ENCODE measurements at regions not wholly inside any gene's neighbourhood (a gene's known extent, or its start where the extent isn't known, plus 50 kb on each side); places are given as distances from the start of the nearest gene placed in this dataset.

DNA sequence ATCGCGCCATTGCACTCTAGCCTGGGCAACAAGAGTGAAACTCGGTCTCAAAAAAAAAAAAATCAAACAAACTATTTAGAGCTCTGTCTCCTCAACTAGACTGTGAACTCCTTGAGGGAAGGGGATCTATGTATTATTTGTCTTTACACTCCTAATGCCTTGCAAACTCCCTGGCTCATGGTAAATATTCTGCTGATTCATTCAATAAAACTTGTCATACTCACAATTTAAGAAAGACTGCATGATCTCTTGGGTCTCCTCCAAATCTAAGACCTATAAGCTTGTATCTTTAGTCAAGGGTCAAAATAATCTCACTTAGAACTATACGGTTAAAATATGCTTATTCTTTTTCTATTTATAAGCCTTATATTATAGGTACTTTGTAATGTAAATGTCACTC, 90.3 kb upstream of the NR5A2 start:
- no peaks in the 10 kb centered on the region for H3K4me1 Mint-ChIP-seq (ENCODE audit: low read depth, unreplicated experiment)
- POLR2A ChIA-PET = no interaction called here
- DNase-seq = no peak
- TF ChIP-seq, protein P1, sequence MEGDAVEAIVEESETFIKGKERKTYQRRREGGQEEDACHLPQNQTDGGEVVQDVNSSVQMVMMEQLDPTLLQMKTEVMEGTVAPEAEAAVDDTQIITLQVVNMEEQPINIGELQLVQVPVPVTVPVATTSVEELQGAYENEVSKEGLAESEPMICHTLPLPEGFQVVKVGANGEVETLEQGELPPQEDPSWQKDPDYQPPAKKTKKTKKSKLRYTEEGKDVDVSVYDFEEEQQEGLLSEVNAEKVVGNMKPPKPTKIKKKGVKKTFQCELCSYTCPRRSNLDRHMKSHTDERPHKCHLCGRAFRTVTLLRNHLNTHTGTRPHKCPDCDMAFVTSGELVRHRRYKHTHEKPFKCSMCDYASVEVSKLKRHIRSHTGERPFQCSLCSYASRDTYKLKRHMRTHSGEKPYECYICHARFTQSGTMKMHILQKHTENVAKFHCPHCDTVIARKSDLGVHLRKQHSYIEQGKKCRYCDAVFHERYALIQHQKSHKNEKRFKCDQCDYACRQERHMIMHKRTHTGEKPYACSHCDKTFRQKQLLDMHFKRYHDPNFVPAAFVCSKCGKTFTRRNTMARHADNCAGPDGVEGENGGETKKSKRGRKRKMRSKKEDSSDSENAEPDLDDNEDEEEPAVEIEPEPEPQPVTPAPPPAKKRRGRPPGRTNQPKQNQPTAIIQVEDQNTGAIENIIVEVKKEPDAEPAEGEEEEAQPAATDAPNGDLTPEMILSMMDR (IDR thresholded peaks at IDR 0.05; ENCODE audit: insufficient read depth in 1 of 2, low read depth in 1 of 2, low read length in 1 of 2, severe bottlenecking in 1 of 2, unreplicated experiment in 1 of 2) = no peak
- peaks cover 5% of the 10 kb centered on the region for H3K27me3 Mint-ChIP-seq (ENCODE audit: insufficient read depth, unreplicated experiment)
- intact Hi-C loops (cut with micrococcal nuclease; ENCODE audit: unreplicated experiment) = no loop called here
- Histone ChIP-seq H3K36me3 (ENCODE audit: control insufficient read depth, insufficient read depth, low read length) (no peaks in the 10 kb centered on the region), H3K9me3 (no peaks in the 10 kb centered on the region), H3K4me3 (ENCODE audit: low read depth, low read length) (no peak overlapping the region), H3K27me3 (replicated peaks; ENCODE audit: control insufficient read depth, insufficient read depth, low read length) (no peaks in the 10 kb centered on the region), H3K4me1 (no peaks in the 10 kb centered on the region)
- H3K36me3 Mint-ChIP-seq (ENCODE audit: insufficient read depth, unreplicated experiment) = no peaks in the 10 kb centered on the region
- H3K27ac Mint-ChIP-seq (ENCODE audit: unreplicated experiment) = no peak overlapping the region
- CTCF ChIA-PET = no interaction called here
- no peaks in the 10 kb centered on the region for H3K9me3 Mint-ChIP-seq (ENCODE audit: unreplicated experiment)
- BruUV-seq (replicated peaks) = no TSS peak
- no peak overlapping the region for H3K4me3 Mint-ChIP-seq (ENCODE audit: unreplicated experiment)

GRCh38 chr1:199937661-199938060, 89.8 kb upstream of the NR5A2 start:
- POLR2A ChIA-PET = no interaction called here
- no peak overlapping the region for H3K4me3 Mint-ChIP-seq (ENCODE audit: unreplicated experiment)
- no TSS peak for BruUV-seq (replicated peaks)
- Histone ChIP-seq H3K4me3 (ENCODE audit: low read depth, low read length) (no peak overlapping the region), H3K4me1 (no peaks in the 10 kb centered on the region), H3K27me3 (replicated peaks; ENCODE audit: control insufficient read depth, insufficient read depth, low read length) (no peaks in the 10 kb centered on the region), H3K9me3 (no peaks in the 10 kb centered on the region), H3K36me3 (ENCODE audit: control insufficient read depth, insufficient read depth, low read length) (no peaks in the 10 kb centered on the region)
- H3K27me3 Mint-ChIP-seq (ENCODE audit: insufficient read depth, unreplicated experiment) = peaks cover 5% of the 10 kb centered on the region
- no peaks in the 10 kb centered on the region for H3K36me3 Mint-ChIP-seq (ENCODE audit: insufficient read depth, unreplicated experiment)
- CTCF ChIA-PET = no interaction called here
- H3K27ac Mint-ChIP-seq (ENCODE audit: unreplicated experiment) = no peak overlapping the region
- intact Hi-C loops (cut with micrococcal nuclease; ENCODE audit: unreplicated experiment) = no loop called here
- DNase-seq = no peak
- H3K4me1 Mint-ChIP-seq (ENCODE audit: low read depth, unreplicated experiment) = no peaks in the 10 kb centered on the region
- TF ChIP-seq, protein P1 (IDR thresholded peaks at IDR 0.05; ENCODE audit: insufficient read depth in 1 of 2, low read depth in 1 of 2, low read length in 1 of 2, severe bottlenecking in 1 of 2, unreplicated experiment in 1 of 2) = no peak
- H3K9me3 Mint-ChIP-seq (ENCODE audit: unreplicated experiment) = no peaks in the 10 kb centered on the region

- DNase-seq = no peak
- Mint-ChIP-seq H3K27ac (ENCODE audit: unreplicated experiment) (no peak overlapping the region), H3K4me1 (ENCODE audit: low read depth, unreplicated experiment) (no peaks in the 10 kb centered on the region), H3K4me3 (ENCODE audit: unreplicated experiment) (no peak overlapping the region), H3K9me3 (ENCODE audit: unreplicated experiment) (no peaks in the 10 kb centered on the region), H3K27me3 (ENCODE audit: insufficient read depth, unreplicated experiment) (no peaks in the 10 kb centered on the region), H3K36me3 (ENCODE audit: insufficient read depth, unreplicated experiment) (no peaks in the 10 kb centered on the region)
- POLR2A ChIA-PET = no interaction called here
- Histone ChIP-seq H3K4me1 (no peaks in the 10 kb centered on the region), H3K9me3 (no peaks in the 10 kb centered on the region), H3K36me3 (ENCODE audit: control insufficient read depth, insufficient read depth, low read length) (no peaks in the 10 kb centered on the region), H3K4me3 (ENCODE audit: low read depth, low read length) (no peak overlapping the region), H3K27me3 (replicated peaks; ENCODE audit: control insufficient read depth, insufficient read depth, low read length) (no peaks in the 10 kb centered on the region)
- TF ChIP-seq, protein P1 (IDR thresholded peaks at IDR 0.05; ENCODE audit: insufficient read depth in 1 of 2, low read depth in 1 of 2, low read length in 1 of 2, severe bottlenecking in 1 of 2, unreplicated experiment in 1 of 2) = no peak
- CTCF ChIA-PET = no interaction called here
- no TSS peak for BruUV-seq (replicated peaks)
- intact Hi-C loops (cut with micrococcal nuclease; ENCODE audit: unreplicated experiment) = no loop called here
These were observed 82.5 kb upstream of the NR5A2 start for GRCh38 chr1:199944986-199945385.

Measured in Caco-2 (cell line).